GM12873 (cell line): ENCODE measurements at regions not wholly inside any gene's neighbourhood (a gene's known extent, or its start where the extent isn't known, plus 50 kb on each side); places are given as distances from the start of the nearest gene placed in this dataset.
A peak's percentile ranks its signal among the peaks of the same experiment; 100 is the strongest.

ENCODE experiments used
- TF ChIP-seq, protein P1 (sequence below): IDR thresholded peaks from 2 replicates; pipeline ENCODE4 v1.5.1; 2012; ENCODE audit warnings: low read depth, mild to moderate bottlenecking, moderate library complexity, low read length, control low read depth; ENCODE audit not compliant: insufficient read depth; ENCODE audit errors: missing control alignments

DNA sequence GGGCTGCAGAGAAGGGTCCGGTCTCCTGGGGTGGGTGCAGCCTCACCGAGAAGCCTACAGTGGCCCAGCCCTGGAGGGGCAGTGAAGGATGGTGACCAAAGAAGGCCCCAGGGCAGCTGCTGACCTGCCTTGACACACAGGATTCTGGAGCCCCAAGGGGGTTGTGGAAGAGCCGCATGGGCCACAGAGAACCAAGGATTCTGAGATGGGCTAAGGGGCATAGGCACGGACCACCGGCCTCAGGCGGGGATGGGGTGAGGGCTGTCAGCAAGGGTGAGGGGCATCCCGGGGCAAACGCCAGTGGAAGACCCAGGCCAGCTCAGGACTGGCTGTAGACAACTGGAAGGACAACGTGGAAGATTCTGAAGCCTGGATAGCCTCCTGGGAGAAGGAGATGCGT, 151.6 kb downstream of the TEX29 start:
- TF ChIP-seq, protein P1, sequence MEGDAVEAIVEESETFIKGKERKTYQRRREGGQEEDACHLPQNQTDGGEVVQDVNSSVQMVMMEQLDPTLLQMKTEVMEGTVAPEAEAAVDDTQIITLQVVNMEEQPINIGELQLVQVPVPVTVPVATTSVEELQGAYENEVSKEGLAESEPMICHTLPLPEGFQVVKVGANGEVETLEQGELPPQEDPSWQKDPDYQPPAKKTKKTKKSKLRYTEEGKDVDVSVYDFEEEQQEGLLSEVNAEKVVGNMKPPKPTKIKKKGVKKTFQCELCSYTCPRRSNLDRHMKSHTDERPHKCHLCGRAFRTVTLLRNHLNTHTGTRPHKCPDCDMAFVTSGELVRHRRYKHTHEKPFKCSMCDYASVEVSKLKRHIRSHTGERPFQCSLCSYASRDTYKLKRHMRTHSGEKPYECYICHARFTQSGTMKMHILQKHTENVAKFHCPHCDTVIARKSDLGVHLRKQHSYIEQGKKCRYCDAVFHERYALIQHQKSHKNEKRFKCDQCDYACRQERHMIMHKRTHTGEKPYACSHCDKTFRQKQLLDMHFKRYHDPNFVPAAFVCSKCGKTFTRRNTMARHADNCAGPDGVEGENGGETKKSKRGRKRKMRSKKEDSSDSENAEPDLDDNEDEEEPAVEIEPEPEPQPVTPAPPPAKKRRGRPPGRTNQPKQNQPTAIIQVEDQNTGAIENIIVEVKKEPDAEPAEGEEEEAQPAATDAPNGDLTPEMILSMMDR, result no peak

- TF ChIP-seq, protein P1, result no peak
Observed at GRCh38 chr13:111472559-111473460, 152.4 kb downstream of the TEX29 start.

DNA sequence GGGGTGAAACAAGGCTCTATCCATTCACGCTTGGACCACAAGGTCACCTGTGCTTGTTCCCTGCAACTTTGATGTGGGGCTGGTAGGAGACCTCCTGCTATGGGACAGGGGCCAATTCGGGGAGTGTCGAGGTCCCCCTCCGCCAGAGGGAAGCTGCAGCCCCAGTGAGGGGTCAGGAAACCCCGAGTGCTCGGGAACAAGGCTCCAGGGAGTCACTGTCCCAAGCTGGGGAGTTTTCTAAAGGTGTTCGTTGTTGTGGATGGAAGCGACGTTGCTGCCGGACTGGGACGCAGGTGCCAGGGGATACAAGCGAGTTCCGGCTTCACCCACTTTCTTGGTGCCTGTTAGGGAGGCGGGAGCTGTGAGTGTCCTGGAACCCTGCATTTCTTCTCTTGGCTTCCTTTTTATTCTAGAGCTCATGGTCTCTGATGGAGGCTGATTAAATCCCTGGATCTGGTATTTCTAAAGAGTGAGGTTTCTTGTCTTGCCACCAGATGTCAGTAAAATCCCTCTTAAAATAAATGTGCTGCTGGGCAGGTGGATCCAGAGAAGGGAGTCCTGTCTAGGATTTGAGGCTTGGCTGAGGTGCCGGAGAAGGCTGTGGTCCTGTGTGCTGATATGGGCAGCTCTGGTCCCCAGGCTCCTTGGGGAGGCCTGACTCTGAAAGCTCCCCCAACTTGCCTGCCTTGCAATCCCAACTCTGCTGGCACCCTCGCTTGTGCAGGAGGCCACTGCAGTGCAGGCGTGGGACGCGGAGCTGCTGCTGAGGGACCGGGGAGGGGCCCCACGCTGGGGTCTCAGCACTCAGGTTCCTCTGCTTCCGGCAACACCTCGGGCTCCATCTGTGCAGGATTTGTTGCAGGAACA, 153.9 kb downstream of the TEX29 start:
- TF ChIP-seq, protein P1, result peak; percentile 47

- TF ChIP-seq, protein P1, result no peak
Observed at GRCh38 chr13:111475488-111475887, 155.0 kb downstream of the TEX29 start.

DNA sequence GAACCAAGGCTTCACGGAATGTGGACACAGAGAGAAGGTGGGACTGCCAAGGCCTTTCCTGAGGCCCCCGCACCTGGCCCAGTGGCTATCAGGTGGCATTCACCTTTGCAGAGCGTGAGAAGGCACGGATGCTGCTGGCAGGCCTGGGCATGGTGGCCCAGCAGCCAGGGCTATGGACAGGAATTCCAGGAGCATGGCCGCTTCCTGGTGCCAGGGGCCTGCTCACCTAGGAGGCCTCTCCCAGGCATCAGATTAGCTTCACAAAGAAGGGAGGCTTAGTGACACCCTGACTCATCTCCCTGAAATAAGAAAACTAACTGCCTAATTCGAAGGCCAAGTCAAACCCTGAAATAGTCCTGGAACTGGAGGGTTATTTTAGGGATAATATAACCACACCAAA, 155.8 kb downstream of the TEX29 start:
- TF ChIP-seq, protein P1, result no peak

DNA sequence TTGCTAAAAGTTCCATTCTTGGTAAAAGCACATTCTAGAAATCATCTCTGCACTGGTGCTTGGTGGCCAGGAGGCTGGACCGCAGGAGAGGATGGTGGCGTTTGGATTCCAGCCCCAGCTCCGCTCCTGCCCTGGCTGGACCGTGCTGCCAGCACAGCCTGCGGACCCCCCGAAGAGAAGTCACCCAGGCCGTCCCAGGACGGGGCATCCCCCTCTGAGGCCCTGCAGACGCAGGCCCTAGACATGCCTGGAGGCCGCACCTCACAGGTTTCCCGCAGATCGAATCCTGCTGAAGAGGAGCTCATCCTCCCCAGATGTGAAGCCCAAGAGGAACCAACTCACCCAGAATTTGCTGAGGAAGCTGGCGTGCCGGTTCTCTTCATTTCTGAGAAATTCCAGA, 159.0 kb downstream of the TEX29 start:
- TF ChIP-seq, protein P1, result no peak

GRCh38 chr13:111480503-111480902, 160.1 kb downstream of the TEX29 start:
- TF ChIP-seq, protein P1, result no peak
